Ovary (tissue), 3 donors: ENCODE measurements at regions not wholly inside any gene's neighbourhood (a gene's known extent, or its start where the extent isn't known, plus 50 kb on each side); places are given as distances from the start of the nearest gene placed in this dataset.

Experiments
- POLR2A ChIP-seq: fragments of 450-650 bp; IDR thresholded peaks from one replicate; pipeline ENCODE4 v1.6.1; 2017; ENCODE audit warnings: antibody characterized with exemption, mild to moderate bottlenecking, moderate library complexity
- TF ChIP-seq, protein P1 (sequence below), 3 donors: fragments of 450-650 bp in 2 of 3; fragments of 200-600 bp in 1 of 3; IDR thresholded peaks; one replicate each; pipeline versions ENCODE4 v1.5.1 to v1.8.0; 2016 to 2022; ENCODE audit warnings: antibody characterized with exemption in 3 of 3, mild to moderate bottlenecking in 1 of 3
- donor health status: DM: no; HTN: no; CAD: no.

DNA sequence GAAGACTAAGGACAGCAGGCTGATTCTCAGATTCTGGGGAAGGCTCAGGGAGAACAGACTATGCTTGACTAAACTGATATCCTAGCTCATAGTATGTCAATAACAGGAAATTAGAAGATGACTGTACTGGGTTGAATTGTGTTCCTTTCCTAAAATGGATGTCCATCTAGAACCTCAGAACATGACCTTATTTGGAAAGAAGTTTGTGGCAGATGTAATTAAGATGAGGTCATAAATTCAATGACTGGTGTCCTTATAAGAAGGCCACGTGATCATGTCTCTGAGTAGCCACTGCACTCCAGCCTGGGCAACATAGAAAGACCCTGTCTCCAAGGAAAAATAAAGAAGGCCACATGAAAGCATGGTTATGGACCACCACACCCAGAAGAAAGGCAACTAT lies 113.9 kb upstream of the STMND1 start:
- TF ChIP-seq POLR2A, result no peak
- TF ChIP-seq, protein P1, sequence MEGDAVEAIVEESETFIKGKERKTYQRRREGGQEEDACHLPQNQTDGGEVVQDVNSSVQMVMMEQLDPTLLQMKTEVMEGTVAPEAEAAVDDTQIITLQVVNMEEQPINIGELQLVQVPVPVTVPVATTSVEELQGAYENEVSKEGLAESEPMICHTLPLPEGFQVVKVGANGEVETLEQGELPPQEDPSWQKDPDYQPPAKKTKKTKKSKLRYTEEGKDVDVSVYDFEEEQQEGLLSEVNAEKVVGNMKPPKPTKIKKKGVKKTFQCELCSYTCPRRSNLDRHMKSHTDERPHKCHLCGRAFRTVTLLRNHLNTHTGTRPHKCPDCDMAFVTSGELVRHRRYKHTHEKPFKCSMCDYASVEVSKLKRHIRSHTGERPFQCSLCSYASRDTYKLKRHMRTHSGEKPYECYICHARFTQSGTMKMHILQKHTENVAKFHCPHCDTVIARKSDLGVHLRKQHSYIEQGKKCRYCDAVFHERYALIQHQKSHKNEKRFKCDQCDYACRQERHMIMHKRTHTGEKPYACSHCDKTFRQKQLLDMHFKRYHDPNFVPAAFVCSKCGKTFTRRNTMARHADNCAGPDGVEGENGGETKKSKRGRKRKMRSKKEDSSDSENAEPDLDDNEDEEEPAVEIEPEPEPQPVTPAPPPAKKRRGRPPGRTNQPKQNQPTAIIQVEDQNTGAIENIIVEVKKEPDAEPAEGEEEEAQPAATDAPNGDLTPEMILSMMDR (IDR thresholded peaks at IDR 0.05), result no peak
